ENCODE measurements at regions not wholly inside any gene's neighbourhood (a gene's known extent, or its start where the extent isn't known, plus 50 kb on each side); places are given as distances from the start of the nearest gene placed in this dataset.
A peak's percentile ranks its signal among the peaks of the same experiment; 100 is the strongest.

- no peak overlapping the region for H3K9ac ChIP-seq (ENCODE audit: insufficient read depth in 1 of 2, low read length in 2 of 2)
- DNase-seq, result peak in 2 of 3 donors; percentile 8 to 28
- no peak for TF ChIP-seq CTCF (IDR thresholded peaks at IDR 0.05; ENCODE audit: control extremely low read depth, extremely low read depth)
Observed at GRCh38 chr2:122960759-122961641, 1064.1 kb upstream of the CNTNAP5 start.

GRCh38 chr2:122966461-122966860 is 1058.6 kb upstream of the CNTNAP5 start:
- no peaks in the 10 kb centered on the region for H3K36me3 ChIP-seq (ENCODE audit: control insufficient read depth in 4 of 4, insufficient read depth in 4 of 4, low read length in 4 of 4)
- TF ChIP-seq CTCF (IDR thresholded peaks at IDR 0.05; ENCODE audit: control extremely low read depth, extremely low read depth), result no peak
- H3K9ac ChIP-seq (ENCODE audit: insufficient read depth in 1 of 2, low read length in 2 of 2), result no peak overlapping the region
- ATAC-seq (ENCODE audit: insufficient read depth, low FRiP score), result no peak
- no peak for DNase-seq
- 70 to 81% methylated on average over 2 of the region's 2 CpGs for WGBS, 2 donors
- no peak overlapping the region for H3K4me3 ChIP-seq
- H3K4me1 ChIP-seq (ENCODE audit: control insufficient read depth in 5 of 5, insufficient read depth in 5 of 5, low read length in 5 of 5), result no peaks in the 10 kb centered on the region
- H3K27me3 ChIP-seq (ENCODE audit: control insufficient read depth in 3 of 3, insufficient read depth in 3 of 3, low read length in 2 of 3), result no peaks in the 10 kb centered on the region
- H3K9me3 ChIP-seq (ENCODE audit: control insufficient read depth in 4 of 4, insufficient read depth in 3 of 4, low read length in 3 of 4), result peaks cover 0 to 4% (median 0%) of the 10 kb centered on the region in 4 donors
- no peak overlapping the region for H3K27ac ChIP-seq (ENCODE audit: low read depth in 1 of 2, low read length in 1 of 2)

More at GRCh38 chr2:122960759-122961641, 1064.1 kb upstream of the CNTNAP5 start:
- no peaks in the 10 kb centered on the region for H3K36me3 ChIP-seq (ENCODE audit: control insufficient read depth in 4 of 4, insufficient read depth in 4 of 4, low read length in 4 of 4)
- peak; percentile 80 for ATAC-seq (ENCODE audit: insufficient read depth, low FRiP score)
- 58 to 75% methylated on average over 5 of the region's 5 CpGs for WGBS, 2 donors
- no peaks in the 10 kb centered on the region for H3K9me3 ChIP-seq (ENCODE audit: control insufficient read depth in 4 of 4, insufficient read depth in 3 of 4, low read length in 3 of 4)
- no peaks in the 10 kb centered on the region for H3K27me3 ChIP-seq (ENCODE audit: control insufficient read depth in 3 of 3, insufficient read depth in 3 of 3, low read length in 2 of 3)
- no peaks in the 10 kb centered on the region for H3K4me1 ChIP-seq (ENCODE audit: control insufficient read depth in 5 of 5, insufficient read depth in 5 of 5, low read length in 5 of 5)
- H3K27ac ChIP-seq (ENCODE audit: low read depth in 1 of 2, low read length in 1 of 2), result no peak overlapping the region
- no peak overlapping the region for H3K4me3 ChIP-seq

GRCh38 chr2:122977580-122977979 is 1047.5 kb upstream of the CNTNAP5 start:
- Histone ChIP-seq H3K36me3 (ENCODE audit: control insufficient read depth in 4 of 4, insufficient read depth in 4 of 4, low read length in 4 of 4) (no peaks in the 10 kb centered on the region), H3K9ac (ENCODE audit: insufficient read depth in 1 of 2, low read length in 2 of 2) (no peak overlapping the region), H3K4me1 (ENCODE audit: control insufficient read depth in 5 of 5, insufficient read depth in 5 of 5, low read length in 5 of 5) (no peaks in the 10 kb centered on the region), H3K4me3 (no peak overlapping the region), H3K27me3 (ENCODE audit: control insufficient read depth in 3 of 3, insufficient read depth in 3 of 3, low read length in 2 of 3) (no peaks in the 10 kb centered on the region), H3K9me3 (ENCODE audit: control insufficient read depth in 4 of 4, insufficient read depth in 3 of 4, low read length in 3 of 4) (no peaks in the 10 kb centered on the region), H3K27ac (ENCODE audit: low read depth in 1 of 2, low read length in 1 of 2) (no peak overlapping the region)
- WGBS, 2 donors, result 82 to 89% methylated on average over 1 of the region's 1 CpG
- ATAC-seq (ENCODE audit: insufficient read depth, low FRiP score), result no peak
- no peak for TF ChIP-seq CTCF (IDR thresholded peaks at IDR 0.05; ENCODE audit: control extremely low read depth, extremely low read depth)
- DNase-seq, result no peak
